ENCODE measurements at regions not wholly inside any gene's neighbourhood (a gene's known extent, or its start where the extent isn't known, plus 50 kb on each side); places are given as distances from the start of the nearest gene placed in this dataset.

- no peak for DNase-seq (ENCODE audit: low spot score)
Measured at GRCh38 chr2:228329282-228329681, 147.8 kb upstream of the SPHKAP start.

- DNase-seq (ENCODE audit: low spot score): no peak
Measured at GRCh38 chr2:228321015-228321414, 139.5 kb upstream of the SPHKAP start.

- DNase-seq (ENCODE audit: low spot score): no peak
Measured at GRCh38 chr2:228318218-228318617, 136.7 kb upstream of the SPHKAP start.

DNA sequence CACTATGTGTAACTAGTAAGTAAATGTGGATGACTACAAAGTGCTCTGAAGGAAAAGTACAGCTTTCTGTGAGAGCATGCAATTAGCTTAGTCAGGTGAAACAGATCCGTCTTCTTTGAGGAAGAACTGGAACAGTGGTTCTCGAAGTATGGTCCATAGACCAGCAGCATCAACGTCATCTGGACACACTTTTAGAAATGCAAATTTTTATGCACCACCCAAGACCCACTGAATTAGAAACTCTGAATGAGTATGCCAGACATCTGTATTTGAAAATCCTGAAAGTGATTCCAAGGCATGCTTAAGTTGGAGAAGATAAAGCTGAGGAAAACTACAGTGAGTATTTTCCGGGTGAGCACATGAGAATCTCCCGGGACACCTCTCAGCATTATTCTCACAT, 130.7 kb upstream of the SPHKAP start:
- DNase-seq (ENCODE audit: low spot score): no peak

DNA sequence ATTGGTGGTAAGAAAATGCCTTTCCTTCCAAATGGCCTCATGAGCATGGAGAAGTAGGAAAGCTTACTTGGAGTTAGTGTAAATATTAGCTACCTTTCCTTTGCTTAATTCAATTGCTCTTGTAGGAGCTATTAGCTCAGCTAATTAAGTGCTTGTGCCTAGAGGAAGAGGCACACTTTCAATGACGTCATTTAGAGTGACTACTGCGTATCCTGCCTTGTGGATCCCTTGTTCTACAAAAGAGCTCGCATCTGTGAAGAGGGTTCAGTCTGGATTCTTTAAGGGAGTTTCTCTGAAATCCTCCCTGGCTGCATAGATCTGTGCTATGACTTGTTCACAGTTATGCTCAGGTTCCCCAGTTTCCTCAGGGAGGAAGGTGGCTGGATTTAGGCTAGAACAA, 122.5 kb upstream of the SPHKAP start:
- no peak for DNase-seq (ENCODE audit: low spot score)

DNA sequence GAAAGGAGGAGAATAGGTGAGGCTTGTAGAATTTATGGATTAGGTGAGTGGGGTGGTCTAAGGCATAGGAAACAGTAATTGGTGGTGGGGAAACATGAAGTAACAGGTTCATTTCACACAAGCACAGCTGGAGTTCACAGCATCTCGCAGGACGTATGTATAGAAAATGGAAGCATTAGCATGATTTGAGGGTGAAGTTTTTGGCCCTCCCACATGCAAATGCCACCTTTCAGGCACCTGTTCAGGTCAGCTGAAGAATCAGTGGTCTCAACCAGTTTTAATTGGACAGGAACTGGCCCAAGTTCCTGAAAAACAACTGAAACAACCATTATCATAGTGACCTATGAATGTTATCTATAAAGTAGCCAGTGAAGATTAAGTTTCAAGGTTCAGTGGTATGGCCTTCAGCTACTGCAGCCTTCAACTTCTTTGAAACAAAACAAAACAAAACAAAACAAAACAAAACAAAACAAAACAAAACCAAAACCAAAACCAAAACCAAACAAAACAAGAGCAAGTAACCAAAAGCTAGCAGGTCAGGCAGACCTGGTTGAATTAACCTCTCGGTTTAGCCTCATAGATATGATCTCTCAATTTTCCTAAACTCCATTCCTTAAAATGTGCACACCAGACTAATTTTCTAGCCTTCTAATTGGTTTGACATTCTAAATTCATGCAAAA, 102.1 kb upstream of the SPHKAP start:
- DNase-seq (ENCODE audit: low spot score): no peak

DNA sequence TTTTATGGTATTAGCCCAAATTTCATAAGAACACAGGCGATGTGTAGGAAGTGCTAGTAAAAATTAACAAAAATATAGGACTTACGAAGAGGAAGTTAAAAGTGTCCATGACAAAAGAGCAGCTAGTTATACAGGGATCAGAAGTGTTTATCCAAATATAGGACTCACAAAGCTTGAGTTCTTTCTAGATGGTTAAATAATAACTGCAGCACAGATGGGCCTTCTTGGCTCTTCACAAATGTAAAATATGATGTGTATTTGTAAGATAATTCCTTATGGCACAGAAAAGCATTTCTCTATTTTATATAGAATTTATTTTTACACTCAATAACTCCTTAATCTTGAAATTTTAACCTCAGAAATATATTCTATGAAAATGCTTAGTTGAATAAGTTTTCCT, 100.9 kb upstream of the SPHKAP start:
- DNase-seq (ENCODE audit: low spot score): no peak

- no peak for DNase-seq (ENCODE audit: low spot score)
Measured at GRCh38 chr2:228273159-228273558, 91.7 kb upstream of the SPHKAP start.

DNA sequence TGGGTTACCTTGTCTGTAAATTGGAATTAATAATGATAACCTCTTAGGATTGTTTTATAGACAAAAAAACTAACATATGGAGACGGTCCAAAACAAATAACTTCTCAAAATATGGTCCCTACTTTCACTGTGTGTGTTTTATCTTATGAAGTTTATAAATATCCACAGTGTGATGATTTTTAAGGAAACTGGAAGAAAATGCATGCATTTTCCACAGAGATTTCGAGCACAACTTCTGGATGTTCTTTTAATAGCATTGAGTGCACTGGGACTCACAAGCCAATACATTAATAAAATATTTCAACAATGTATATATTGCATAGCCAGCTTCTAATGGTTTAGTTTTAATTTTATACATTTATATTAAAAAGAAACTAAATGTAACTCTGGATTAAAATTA, 87.9 kb upstream of the SPHKAP start:
- DNase-seq (ENCODE audit: low spot score): no peak

DNA sequence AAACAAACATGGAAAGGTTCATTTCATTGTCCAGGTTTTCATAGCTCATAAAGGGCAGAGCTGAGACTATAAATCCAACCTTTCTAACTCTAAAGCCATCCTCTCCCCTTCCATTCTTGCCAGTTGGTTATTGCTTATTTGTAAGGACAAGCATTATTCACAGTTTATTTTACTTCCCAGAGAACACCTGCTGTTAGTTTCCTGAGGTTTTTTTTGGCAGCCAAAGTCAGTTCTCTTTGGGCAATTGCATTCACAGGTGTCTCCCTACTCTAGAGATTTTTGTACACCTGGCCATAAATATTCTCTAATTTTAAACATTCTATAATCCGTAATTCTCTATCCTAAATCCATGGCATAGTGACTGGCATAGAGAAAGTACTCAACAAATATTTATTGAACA, 87.3 kb upstream of the SPHKAP start:
- DNase-seq (ENCODE audit: low spot score): no peak

GRCh38 chr2:228268301-228268700, 86.8 kb upstream of the SPHKAP start:
- DNase-seq (ENCODE audit: low spot score): no peak

DNA sequence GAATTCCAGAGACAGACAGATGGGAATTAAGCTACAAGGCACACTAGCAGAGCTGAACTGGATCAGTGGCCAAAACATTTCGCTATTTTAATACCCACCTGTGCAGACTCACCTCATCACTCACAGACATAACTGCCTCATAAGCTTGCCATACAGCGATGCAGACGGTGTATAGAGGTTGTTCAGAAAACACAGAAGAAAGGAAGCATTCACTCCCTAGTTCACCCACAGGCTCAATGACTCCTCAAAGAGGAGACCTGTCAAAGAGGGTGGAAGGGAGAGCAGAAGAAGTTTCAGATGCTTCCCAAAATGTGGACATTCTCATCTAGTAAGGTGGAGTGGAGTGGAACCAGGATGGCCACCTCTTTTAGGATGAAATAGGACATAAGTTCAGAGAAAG, 81.7 kb upstream of the SPHKAP start:
- no peak for DNase-seq (ENCODE audit: low spot score)

DNA sequence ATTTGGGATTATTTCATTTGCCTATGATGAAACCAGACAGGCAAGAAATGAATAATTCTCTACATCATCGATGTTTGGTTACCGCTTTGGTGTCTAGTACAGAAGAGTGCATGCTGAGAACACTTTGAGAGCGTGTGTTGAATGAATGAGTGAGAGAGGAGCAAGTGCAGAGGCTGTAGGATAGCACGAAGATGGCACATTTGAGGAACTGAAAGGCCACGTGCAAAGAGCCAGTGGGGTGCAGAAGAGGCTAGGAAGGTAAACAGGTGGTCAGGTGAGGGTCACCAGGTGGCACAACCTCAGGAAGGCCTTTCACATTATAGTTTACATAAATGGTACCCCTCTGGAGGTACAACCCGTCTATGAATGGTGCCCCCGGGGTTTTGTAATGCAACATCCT, 80.1 kb upstream of the SPHKAP start:
- DNase-seq (ENCODE audit: low spot score): no peak

DNA sequence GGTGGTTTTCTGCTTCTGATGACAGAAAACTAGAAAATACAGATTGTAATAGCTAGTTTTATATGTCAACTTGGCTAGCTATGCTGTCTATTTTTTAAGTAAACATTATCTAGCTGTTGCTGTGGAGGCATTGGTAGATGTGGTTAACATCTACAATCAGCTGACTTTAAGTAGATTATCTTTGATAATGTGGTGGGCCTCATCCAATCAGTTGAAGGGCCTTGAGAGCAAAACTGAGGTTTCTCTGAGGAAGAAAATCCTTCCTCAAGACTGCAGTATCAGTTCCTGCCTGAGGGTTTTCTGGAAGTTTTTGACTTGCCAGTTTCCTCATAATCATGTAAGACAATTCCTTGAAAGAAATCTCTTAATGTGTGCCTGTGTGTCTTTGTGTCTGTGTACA, 75.9 kb upstream of the SPHKAP start:
- no peak for DNase-seq (ENCODE audit: low spot score)

DNA sequence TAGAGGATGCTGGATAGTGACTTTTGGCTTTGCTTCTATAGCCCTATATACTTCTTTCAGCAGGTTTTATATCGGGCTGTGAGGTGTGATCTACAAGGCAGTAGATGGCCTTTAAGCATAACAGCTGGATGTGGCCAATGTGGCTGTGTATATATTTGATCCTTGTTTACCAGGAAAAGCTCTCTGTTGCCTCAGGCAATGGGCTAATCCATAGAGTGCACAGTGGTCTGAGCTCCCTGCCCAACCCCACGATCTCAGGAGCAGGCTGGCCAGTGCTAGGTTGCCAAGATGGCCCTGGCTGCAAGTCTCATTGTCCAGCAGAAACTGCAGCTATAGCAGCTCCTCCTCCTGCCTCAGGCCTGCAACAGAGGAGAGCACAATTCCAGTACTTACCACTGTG, 72.3 kb upstream of the SPHKAP start:
- DNase-seq (ENCODE audit: low spot score): no peak

- DNase-seq (ENCODE audit: low spot score): no peak
Measured at GRCh38 chr2:228247335-228247734, 65.8 kb upstream of the SPHKAP start.

GRCh38 chr2:228245601-228246000, 64.1 kb upstream of the SPHKAP start:
- DNase-seq (ENCODE audit: low spot score): no peak

- DNase-seq (ENCODE audit: low spot score): no peak
Measured at GRCh38 chr2:228242591-228242990, 61.1 kb upstream of the SPHKAP start.

GRCh38 chr2:228239907-228240561, 58.5 kb upstream of the SPHKAP start:
- DNase-seq (ENCODE audit: low spot score): no peak

DNA sequence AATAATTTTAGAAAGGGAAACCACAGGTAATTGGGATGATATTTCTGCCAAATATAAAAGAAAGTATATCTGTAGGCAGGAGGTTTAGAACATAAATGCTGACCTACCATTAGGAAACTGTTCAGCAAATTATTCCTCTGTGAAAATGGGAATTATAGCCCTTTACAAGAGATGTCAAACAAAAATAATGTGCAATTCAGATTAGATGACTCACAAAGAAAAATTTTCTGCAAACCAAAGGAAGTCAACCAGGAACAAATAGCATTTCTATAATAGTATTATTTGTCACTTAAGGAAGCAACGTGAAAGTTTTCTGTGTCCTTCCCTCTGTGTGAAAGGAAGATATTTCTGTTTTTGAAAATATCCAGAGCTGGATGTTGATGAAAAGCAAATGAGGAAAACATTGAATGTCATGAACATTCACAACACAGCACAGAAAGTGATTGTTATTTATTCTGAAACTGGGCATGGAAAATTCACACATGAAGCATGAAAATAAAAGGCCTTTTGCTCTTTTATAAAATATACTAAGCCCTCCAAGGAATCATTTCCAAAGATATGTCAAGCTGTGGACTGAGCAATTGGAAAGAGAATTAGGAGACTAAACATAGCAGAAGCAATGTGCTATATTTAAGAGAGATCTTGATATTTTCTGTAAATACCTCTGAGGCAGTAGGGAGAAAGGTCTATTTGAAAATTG, 57.9 kb upstream of the SPHKAP start:
- no peak for DNase-seq (ENCODE audit: low spot score)
